ENCODE measurements at regions not wholly inside any gene's neighbourhood (a gene's known extent, or its start where the extent isn't known, plus 50 kb on each side); places are given as distances from the start of the nearest gene placed in this dataset.
A peak's percentile ranks its signal among the peaks of the same experiment; 100 is the strongest.

DNA sequence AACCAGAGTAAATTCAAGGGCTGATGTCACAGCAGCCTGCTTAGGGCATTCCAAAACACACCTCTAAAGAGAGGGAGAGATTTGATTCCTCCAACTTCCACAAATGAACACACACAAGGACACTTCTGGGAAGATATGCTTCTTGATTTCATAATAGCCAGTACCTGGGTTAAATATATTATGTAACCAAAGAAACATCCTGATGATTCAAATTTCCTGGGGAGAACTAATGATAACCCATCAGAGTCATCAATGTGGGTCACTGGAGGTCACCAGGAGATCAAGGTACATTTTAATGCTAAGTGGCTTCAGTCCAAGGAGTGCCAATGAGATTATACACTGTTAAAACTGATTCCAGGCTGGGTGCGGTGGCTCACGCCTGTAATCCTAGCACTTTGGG lies 54.0 kb upstream of the DOCK9 start:
- H2AFZ ChIP-seq (ENCODE audit: insufficient read depth, low read depth, low read length, poor library complexity, severe bottlenecking): no peak overlapping the region
- H3K27me3 ChIP-seq (ENCODE audit: control insufficient read depth in 2 of 2, insufficient read depth in 2 of 2, low read length in 2 of 2): peaks cover 95 to 99% of the 10 kb centered on the region in 2 donors

DNA sequence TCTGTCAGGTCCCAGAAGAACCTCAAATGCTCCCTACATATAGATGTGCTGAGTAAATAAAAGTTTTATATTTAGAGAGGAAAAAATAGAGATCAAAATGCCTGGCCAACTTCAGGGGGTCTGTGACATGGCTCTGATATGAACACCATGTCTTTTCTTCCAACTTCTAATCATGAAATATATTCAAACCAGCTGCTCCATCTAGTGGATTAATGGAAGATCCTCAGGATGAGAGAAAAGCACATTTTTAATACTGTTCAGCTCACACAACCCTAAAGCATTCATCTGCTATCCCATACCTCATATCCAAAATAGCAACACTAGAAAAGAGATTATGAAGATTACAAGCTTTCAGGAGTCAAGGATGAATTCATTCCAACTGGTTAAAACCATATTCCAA lies 56.0 kb upstream of the DOCK9 start:
- TF ChIP-seq, protein P1, sequence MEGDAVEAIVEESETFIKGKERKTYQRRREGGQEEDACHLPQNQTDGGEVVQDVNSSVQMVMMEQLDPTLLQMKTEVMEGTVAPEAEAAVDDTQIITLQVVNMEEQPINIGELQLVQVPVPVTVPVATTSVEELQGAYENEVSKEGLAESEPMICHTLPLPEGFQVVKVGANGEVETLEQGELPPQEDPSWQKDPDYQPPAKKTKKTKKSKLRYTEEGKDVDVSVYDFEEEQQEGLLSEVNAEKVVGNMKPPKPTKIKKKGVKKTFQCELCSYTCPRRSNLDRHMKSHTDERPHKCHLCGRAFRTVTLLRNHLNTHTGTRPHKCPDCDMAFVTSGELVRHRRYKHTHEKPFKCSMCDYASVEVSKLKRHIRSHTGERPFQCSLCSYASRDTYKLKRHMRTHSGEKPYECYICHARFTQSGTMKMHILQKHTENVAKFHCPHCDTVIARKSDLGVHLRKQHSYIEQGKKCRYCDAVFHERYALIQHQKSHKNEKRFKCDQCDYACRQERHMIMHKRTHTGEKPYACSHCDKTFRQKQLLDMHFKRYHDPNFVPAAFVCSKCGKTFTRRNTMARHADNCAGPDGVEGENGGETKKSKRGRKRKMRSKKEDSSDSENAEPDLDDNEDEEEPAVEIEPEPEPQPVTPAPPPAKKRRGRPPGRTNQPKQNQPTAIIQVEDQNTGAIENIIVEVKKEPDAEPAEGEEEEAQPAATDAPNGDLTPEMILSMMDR (IDR thresholded peaks at IDR 0.05): peak; percentile 47
- Histone ChIP-seq H3K79me2 (ENCODE audit: insufficient read depth, low read length) (no peaks in the 10 kb centered on the region), H3K9me3 (replicated peaks in 1 of 2; ENCODE audit: control insufficient read depth in 1 of 2, insufficient read depth in 1 of 2, low read length in 2 of 2) (peaks cover 4 to 33% of the 10 kb centered on the region in 2 donors), H3K36me3 (replicated peaks in 1 of 2; ENCODE audit: control insufficient read depth in 1 of 2, insufficient read depth in 2 of 2, low read length in 2 of 2) (no peaks in the 10 kb centered on the region), H3K9ac (ENCODE audit: insufficient read depth, low read length, poor library complexity, severe bottlenecking) (no peak overlapping the region), H3K4me2 (replicated peaks; ENCODE audit: extremely low read depth, low read length, poor library complexity, severe bottlenecking) (no peak overlapping the region), H4K20me1 (ENCODE audit: insufficient read depth, low read length) (no peaks in the 10 kb centered on the region), H2AFZ (ENCODE audit: insufficient read depth, low read depth, low read length, poor library complexity, severe bottlenecking) (no peak overlapping the region), H3K27me3 (ENCODE audit: control insufficient read depth in 2 of 2, insufficient read depth in 2 of 2, low read length in 2 of 2) (peaks cover 93 to 100% of the 10 kb centered on the region in 2 donors), H3K4me1 (ENCODE audit: control insufficient read depth in 1 of 2, insufficient read depth in 2 of 2, low read length in 2 of 2) (no peaks in the 10 kb centered on the region), H3K4me3 (replicated peaks in 1 of 3; ENCODE audit: low read depth in 2 of 3, low read length in 3 of 3) (no peak overlapping the region), H3K27ac (ENCODE audit: low read depth in 1 of 2, low read length in 2 of 2) (no peak overlapping the region)
- intact Hi-C loops (cut with micrococcal nuclease): loop anchor here in 1 of 2 donors (10.0 kb wide), 1 partner anchor 91 kb away; no protein-coding TSS in a partner anchor
- H3K4me1 Mint-ChIP-seq: no peaks in the 10 kb centered on the region
- peaks cover 95 to 97% (median 97%) of the 10 kb centered on the region in 3 donors for H3K27me3 Mint-ChIP-seq (ENCODE audit: low read depth in 3 of 3)
- peaks cover 0 to 2% of the 10 kb centered on the region in 2 donors for H3K36me3 Mint-ChIP-seq
- peak overlapping the region in 1 of 2 donors; percentile 68 for H3K4me3 Mint-ChIP-seq
- H3K9me3 Mint-ChIP-seq: peaks cover 4 to 26% (median 20%) of the 10 kb centered on the region in 7 donors
- no peak overlapping the region for H3K27ac Mint-ChIP-seq
- no peak for DNase-seq

More for the DNA sequence above, 54.0 kb upstream of the DOCK9 start:
- Mint-ChIP-seq H3K36me3 (peaks cover 0 to 2% of the 10 kb centered on the region in 2 donors), H3K9me3 (peaks cover 7 to 31% (median 24%) of the 10 kb centered on the region in 7 donors), H3K4me3 (peak overlapping the region in 1 of 2 donors; percentile 53), H3K27me3 (ENCODE audit: low read depth in 3 of 3) (peaks cover 95 to 99% (median 96%) of the 10 kb centered on the region in 3 donors), H3K27ac (no peak overlapping the region), H3K4me1 (no peaks in the 10 kb centered on the region)
- DNase-seq: no peak
- Histone ChIP-seq H3K79me2 (ENCODE audit: insufficient read depth, low read length) (no peaks in the 10 kb centered on the region), H3K9me3 (replicated peaks in 1 of 2; ENCODE audit: control insufficient read depth in 1 of 2, insufficient read depth in 1 of 2, low read length in 2 of 2) (peaks cover 5 to 40% of the 10 kb centered on the region in 2 donors), H3K4me3 (replicated peaks in 1 of 3; ENCODE audit: low read depth in 2 of 3, low read length in 3 of 3) (no peak overlapping the region), H4K20me1 (ENCODE audit: insufficient read depth, low read length) (no peaks in the 10 kb centered on the region), H3K36me3 (replicated peaks in 1 of 2; ENCODE audit: control insufficient read depth in 1 of 2, insufficient read depth in 2 of 2, low read length in 2 of 2) (no peaks in the 10 kb centered on the region), H3K4me2 (replicated peaks; ENCODE audit: extremely low read depth, low read length, poor library complexity, severe bottlenecking) (no peak overlapping the region), H3K27ac (ENCODE audit: low read depth in 1 of 2, low read length in 2 of 2) (no peak overlapping the region), H3K4me1 (ENCODE audit: control insufficient read depth in 1 of 2, insufficient read depth in 2 of 2, low read length in 2 of 2) (no peaks in the 10 kb centered on the region), H3K9ac (ENCODE audit: insufficient read depth, low read length, poor library complexity, severe bottlenecking) (no peak overlapping the region)
- intact Hi-C loops (cut with micrococcal nuclease): loop anchor here in 1 of 2 donors (10.0 kb wide), 1 partner anchor 93 kb away; no protein-coding TSS in a partner anchor
- TF ChIP-seq, protein P1 (IDR thresholded peaks at IDR 0.05): no peak
- WGBS (ENCODE audit: insufficient coverage): 100% methylated on average over 2 of the region's 2 CpGs

All from CD14-positive monocyte (primary cell).